SJSA1 (cell line): ENCODE measurements at regions not wholly inside any gene's neighbourhood (a gene's known extent, or its start where the extent isn't known, plus 50 kb on each side); places are given as distances from the start of the nearest gene placed in this dataset.
"Not testable (repeated sequence)": the region's sequence is repeated elsewhere in the genome, so short reads cannot be mapped to it uniquely, and the experiment has no call there.

Experiments
- DNase-seq, 2 experiments: peaks; one replicate each; pipeline ENCODE4 v3.0.0-alpha.2; 2015 to 2020; ENCODE audit warnings: low spot score in 2 of 2, low read depth in 1 of 2
- H3K27ac ChIP-seq: fragments of 250-450 bp; sonication (Bioruptor Pico); 2 replicates; pipeline ENCODE4 v1.5.1; 2020; ENCODE audit warnings: mild to moderate bottlenecking, moderate library complexity
- H3K27me3 ChIP-seq: fragments of 250-450 bp; sonication (Bioruptor Pico); replicated peaks from 2 replicates; pipeline ENCODE4 v1.5.1; 2020; ENCODE audit warnings: mild to moderate bottlenecking, moderate library complexity
- H3K36me3 ChIP-seq: fragments of 250-450 bp; sonication (Bioruptor Pico); 2 replicates; pipeline ENCODE4 v1.5.1; 2020; ENCODE audit warnings: mild to moderate bottlenecking
- H3K4me1 ChIP-seq: fragments of 250-450 bp; sonication (Bioruptor Pico); replicated peaks from 2 replicates; pipeline ENCODE4 v1.6.1; 2021; ENCODE audit warnings: mild to moderate bottlenecking
- H3K4me3 ChIP-seq: fragments of 250-450 bp; sonication (Bioruptor Pico); 2 replicates; pipeline ENCODE4 v1.5.1; 2020; ENCODE audit warnings: mild to moderate bottlenecking
- H3K9me3 ChIP-seq: fragments of 250-450 bp; sonication (Bioruptor Pico); replicated peaks from 2 replicates; pipeline ENCODE4 v1.5.1; 2020; ENCODE audit warnings: mild to moderate bottlenecking

- H3K27ac ChIP-seq, H3K9me3 ChIP-seq, DNase-seq, H3K27me3 ChIP-seq, H3K4me1 ChIP-seq, H3K36me3 ChIP-seq: not testable (repeated sequence)
- H3K4me3 ChIP-seq, result peak overlapping the region; percentile 25
Observed at GRCh38 chr3:135438889-135439597, 526.5 kb upstream of the PPP2R3A start.

GRCh38 chr3:135439632-135440031 lies 525.9 kb upstream of the PPP2R3A start:
- DNase-seq, H3K27me3 ChIP-seq, H3K4me1 ChIP-seq, H3K27ac ChIP-seq, H3K9me3 ChIP-seq, H3K36me3 ChIP-seq: not testable (repeated sequence)
- peak overlapping the region; percentile 25 for H3K4me3 ChIP-seq

DNA sequence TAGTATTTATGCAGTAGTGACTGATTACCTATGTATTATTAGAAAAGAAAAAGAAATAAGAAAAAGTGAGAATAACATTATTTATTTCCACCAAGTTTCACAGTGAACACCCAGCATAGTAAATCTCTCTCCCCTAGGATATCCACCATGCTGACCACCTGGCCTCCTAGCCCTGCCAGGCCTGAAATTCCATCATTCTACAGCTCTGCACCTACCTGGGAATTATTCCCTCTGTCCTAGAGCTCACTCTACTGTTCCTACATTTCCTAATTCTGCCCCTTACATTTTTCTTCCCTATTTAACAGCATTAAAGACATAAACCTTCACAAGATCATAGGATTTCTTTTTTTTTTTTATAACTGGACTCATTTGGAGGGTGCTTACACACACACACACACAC lies 525.3 kb upstream of the PPP2R3A start:
- Histone ChIP-seq H3K36me3 (no peaks in the 10 kb centered on the region), H3K27ac (no peak overlapping the region), H3K27me3 (no peaks in the 10 kb centered on the region), H3K4me1 (no peaks in the 10 kb centered on the region), H3K9me3 (no peaks in the 10 kb centered on the region), H3K4me3 (no peak overlapping the region)
- no peak for DNase-seq

- H3K27ac ChIP-seq, result no peak overlapping the region
- no peak for DNase-seq
- no peaks in the 10 kb centered on the region for H3K9me3 ChIP-seq
- H3K27me3 ChIP-seq, result no peaks in the 10 kb centered on the region
- no peak overlapping the region for H3K4me3 ChIP-seq
- no peaks in the 10 kb centered on the region for H3K36me3 ChIP-seq
- H3K4me1 ChIP-seq, result no peaks in the 10 kb centered on the region
Observed at GRCh38 chr3:135440746-135441145, 524.8 kb upstream of the PPP2R3A start.

DNA sequence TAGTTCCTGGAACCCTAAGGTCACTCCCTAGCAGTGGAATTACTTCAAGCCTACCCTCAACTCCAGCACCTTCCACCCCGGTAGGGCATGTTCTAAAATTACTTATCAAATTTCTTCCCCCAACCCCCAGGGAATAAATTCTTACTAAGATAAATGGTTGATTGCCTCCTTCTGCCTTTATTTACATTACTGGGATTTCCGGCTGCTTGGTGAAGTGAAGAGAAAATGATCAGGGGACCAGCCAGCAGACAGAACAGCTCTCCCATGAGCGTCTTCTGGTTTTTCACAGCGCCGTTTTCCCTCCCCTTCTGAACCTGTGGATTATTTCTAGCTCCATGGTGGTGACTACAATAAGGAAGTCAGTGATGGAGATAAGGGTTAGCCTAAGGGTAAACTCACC lies 521.5 kb upstream of the PPP2R3A start:
- Histone ChIP-seq H3K27me3 (no peaks in the 10 kb centered on the region), H3K4me3 (no peak overlapping the region), H3K9me3 (no peaks in the 10 kb centered on the region), H3K4me1 (no peaks in the 10 kb centered on the region), H3K36me3 (no peaks in the 10 kb centered on the region), H3K27ac (no peak overlapping the region)
- no peak for DNase-seq

DNA sequence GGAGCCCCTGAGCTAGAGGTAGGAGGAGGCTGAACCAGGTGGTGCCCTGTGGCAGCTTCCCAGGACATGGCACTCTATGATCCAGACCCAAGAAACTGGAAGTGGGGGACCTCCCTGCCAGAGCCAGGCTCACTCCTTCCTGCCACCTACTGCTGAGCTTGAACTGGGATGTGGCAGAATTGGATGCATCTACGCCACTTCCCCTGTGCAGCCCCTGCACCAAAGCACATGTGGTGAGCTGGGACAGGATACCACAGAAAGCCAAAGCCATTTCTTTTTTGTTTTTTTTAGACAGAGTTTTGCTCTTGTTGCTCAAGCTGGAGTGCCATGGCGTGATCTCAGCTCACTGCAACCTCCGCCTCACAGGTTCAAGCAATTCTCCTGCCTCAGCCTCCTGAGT lies 518.0 kb upstream of the PPP2R3A start:
- no peaks in the 10 kb centered on the region for H3K4me1 ChIP-seq
- H3K36me3 ChIP-seq, result no peaks in the 10 kb centered on the region
- H3K27me3 ChIP-seq, result no peaks in the 10 kb centered on the region
- DNase-seq, result no peak
- no peaks in the 10 kb centered on the region for H3K9me3 ChIP-seq
- H3K4me3 ChIP-seq, result no peak overlapping the region
- no peak overlapping the region for H3K27ac ChIP-seq

GRCh38 chr3:135448520-135448919 lies 517.0 kb upstream of the PPP2R3A start:
- H3K4me3 ChIP-seq, result no peak overlapping the region
- no peak overlapping the region for H3K27ac ChIP-seq
- no peaks in the 10 kb centered on the region for H3K36me3 ChIP-seq
- DNase-seq, result no peak
- H3K9me3 ChIP-seq, result no peaks in the 10 kb centered on the region
- H3K27me3 ChIP-seq, result no peaks in the 10 kb centered on the region
- no peaks in the 10 kb centered on the region for H3K4me1 ChIP-seq

GRCh38 chr3:135449046-135449445 lies 516.5 kb upstream of the PPP2R3A start:
- H3K9me3 ChIP-seq, result no peaks in the 10 kb centered on the region
- no peak for DNase-seq
- no peak overlapping the region for H3K27ac ChIP-seq
- no peaks in the 10 kb centered on the region for H3K27me3 ChIP-seq
- no peaks in the 10 kb centered on the region for H3K4me1 ChIP-seq
- H3K4me3 ChIP-seq, result no peak overlapping the region
- H3K36me3 ChIP-seq, result no peaks in the 10 kb centered on the region

GRCh38 chr3:135451037-135451785 lies 514.3 kb upstream of the PPP2R3A start:
- H3K27ac ChIP-seq, result no peak overlapping the region
- DNase-seq, result no peak
- H3K9me3 ChIP-seq, result no peaks in the 10 kb centered on the region
- no peaks in the 10 kb centered on the region for H3K4me1 ChIP-seq
- H3K4me3 ChIP-seq, result no peak overlapping the region
- H3K27me3 ChIP-seq, result no peaks in the 10 kb centered on the region
- H3K36me3 ChIP-seq, result no peaks in the 10 kb centered on the region

DNA sequence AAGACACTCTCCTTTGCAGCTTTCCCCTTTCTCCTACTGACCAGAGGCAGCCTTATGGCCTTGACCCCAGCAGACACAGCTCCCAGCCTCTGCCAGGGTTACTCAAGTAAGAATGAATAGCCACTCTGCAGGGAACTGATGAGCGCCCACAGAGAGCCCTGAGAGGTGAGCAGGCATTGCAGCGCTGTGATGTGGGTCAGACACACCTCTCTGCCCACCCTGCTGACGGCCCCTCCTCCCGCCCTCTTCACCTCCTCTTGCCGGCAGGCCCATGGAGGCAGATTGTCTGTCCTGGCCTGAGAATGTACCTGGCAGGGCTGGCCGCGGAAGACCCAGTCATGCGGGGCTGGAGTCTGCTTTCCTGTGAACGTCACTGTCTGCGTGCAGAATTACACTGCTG lies 512.6 kb upstream of the PPP2R3A start:
- Histone ChIP-seq H3K27me3 (no peaks in the 10 kb centered on the region), H3K36me3 (no peaks in the 10 kb centered on the region), H3K9me3 (no peaks in the 10 kb centered on the region), H3K27ac (no peak overlapping the region), H3K4me1 (no peaks in the 10 kb centered on the region), H3K4me3 (no peak overlapping the region)
- DNase-seq, result no peak

DNA sequence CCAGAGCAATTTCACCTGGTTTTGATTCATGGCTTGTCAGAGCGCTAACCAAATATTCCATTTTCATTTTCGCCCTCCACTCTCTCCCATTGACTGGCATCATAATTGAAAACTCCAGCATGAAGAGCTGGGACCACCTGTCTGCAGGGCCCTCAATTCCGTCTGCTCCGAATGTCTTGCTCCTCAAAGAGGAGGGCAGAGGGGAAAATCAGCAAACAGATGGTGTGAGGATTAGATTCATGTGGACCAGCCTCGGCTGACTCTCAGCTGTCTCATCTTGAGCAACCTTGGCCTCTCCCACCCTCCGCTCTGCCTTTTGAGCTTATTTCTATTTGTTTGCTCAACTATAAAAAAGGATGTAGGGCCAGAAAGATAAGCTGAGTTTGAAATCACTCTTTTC lies 512.2 kb upstream of the PPP2R3A start:
- Histone ChIP-seq H3K4me3 (no peak overlapping the region), H3K27ac (no peak overlapping the region), H3K4me1 (no peaks in the 10 kb centered on the region), H3K27me3 (no peaks in the 10 kb centered on the region), H3K9me3 (no peaks in the 10 kb centered on the region), H3K36me3 (no peaks in the 10 kb centered on the region)
- no peak for DNase-seq

DNA sequence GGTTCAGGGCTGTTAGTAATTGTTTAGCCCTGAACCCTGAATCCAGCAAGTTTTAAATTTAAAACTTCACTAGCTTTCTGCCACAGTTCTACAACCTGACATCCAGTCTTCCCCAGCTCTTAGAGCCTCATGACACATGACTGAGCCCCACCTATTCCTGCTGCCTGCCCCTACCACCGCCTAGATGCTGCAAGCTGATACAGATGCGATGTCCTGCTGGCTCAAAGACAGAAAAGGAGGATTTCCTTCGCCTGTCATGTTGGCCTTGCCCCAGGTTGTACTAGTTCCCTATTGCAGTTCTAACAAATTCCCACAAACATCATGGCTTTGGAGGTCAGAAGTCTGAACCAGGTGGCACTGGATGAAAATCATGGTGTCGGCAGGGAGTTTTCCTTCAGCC lies 510.6 kb upstream of the PPP2R3A start:
- Histone ChIP-seq H3K4me3 (no peak overlapping the region), H3K4me1 (no peaks in the 10 kb centered on the region), H3K9me3 (no peaks in the 10 kb centered on the region), H3K27ac (no peak overlapping the region), H3K27me3 (no peaks in the 10 kb centered on the region), H3K36me3 (no peaks in the 10 kb centered on the region)
- DNase-seq, result no peak

DNA sequence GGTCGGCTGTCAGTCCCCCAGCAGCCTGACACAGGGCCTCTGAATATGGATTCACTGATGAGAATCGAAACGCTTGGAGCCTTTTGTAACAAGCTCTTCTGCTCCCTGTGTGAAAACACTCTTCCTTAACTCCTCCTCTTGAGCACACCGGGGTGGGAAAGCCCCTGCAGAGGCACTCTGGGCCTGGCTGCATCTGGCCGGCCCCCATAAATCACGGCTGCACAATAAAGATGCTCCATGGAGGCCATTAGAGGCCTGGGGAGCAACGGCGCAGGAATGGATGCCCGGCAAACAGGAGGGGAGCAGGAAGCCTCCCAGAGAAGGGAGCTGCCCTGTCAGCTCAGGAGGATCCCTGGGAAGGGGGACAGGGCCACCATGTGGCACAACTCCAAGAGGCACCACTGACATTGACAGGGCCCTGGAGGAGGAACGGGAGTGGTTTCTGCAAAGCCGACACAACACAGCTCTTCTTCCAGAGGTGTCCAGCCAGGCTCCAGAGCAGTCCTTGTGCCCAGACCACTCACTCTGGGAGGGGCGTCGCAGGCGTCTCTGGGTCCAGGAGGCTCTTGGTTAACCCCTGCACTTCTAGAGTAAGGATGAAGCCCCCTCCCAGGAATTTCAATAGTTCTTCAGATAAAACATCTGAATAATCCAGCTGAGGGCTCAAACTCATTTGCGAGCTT lies 509.3 kb upstream of the PPP2R3A start:
- Histone ChIP-seq H3K27me3 (no peaks in the 10 kb centered on the region), H3K27ac (no peak overlapping the region), H3K4me1 (no peaks in the 10 kb centered on the region), H3K9me3 (no peaks in the 10 kb centered on the region), H3K36me3 (no peaks in the 10 kb centered on the region), H3K4me3 (no peak overlapping the region)
- no peak for DNase-seq

DNA sequence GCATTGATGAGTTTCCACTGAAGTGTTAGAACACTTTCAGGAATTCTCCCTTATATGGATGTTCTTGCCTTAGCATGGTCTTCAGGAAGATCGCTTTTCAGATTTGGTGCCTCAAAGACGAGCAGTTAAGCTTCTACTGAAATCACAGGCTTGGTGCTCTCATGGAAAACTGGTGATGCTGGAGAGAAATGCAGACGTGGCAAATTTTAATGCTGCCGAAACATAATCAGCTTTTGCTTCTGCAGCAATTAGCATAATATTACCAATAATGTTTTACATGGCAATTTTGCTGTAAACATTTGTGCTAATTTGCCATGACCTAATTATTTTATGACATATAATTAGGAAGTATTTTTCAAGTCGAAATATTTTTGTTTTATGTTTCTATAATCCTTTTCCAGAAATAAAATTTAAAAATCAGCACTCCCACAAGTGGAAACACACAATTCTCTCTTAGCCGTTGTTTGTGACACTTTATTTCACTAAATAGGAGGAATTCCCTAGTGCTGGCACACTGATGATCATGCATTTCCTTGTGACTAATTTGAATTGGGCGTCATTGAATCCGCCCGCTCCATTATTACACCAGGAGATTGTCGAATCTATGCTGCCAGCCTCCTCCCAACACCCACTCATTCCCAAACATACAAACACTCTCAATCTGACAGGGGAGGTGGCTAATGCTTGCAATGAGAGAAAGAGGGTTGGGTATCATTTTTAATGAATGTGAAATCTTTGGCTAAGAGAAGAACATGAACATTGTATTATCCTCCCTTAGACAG lies 506.8 kb upstream of the PPP2R3A start:
- DNase-seq, result no peak
- H3K27me3 ChIP-seq, result no peaks in the 10 kb centered on the region
- no peaks in the 10 kb centered on the region for H3K4me1 ChIP-seq
- H3K9me3 ChIP-seq, result no peaks in the 10 kb centered on the region
- no peaks in the 10 kb centered on the region for H3K36me3 ChIP-seq
- H3K27ac ChIP-seq, result no peak overlapping the region
- no peak overlapping the region for H3K4me3 ChIP-seq
